ENCODE measurements at regions not wholly inside any gene's neighbourhood (a gene's known extent, or its start where the extent isn't known, plus 50 kb on each side); places are given as distances from the start of the nearest gene placed in this dataset.

GRCh38 chr18:72637299-72637698 is 93.2 kb upstream of the CBLN2 start:
- no peak for TF ChIP-seq CTCF (IDR thresholded peaks at IDR 0.05; ENCODE audit: insufficient read depth, missing control alignments)
- FAIRE-seq: peak; percentile 61
- DNase-seq (ENCODE audit: insufficient read length, low spot score): no peak

- TF ChIP-seq CTCF (IDR thresholded peaks at IDR 0.05; ENCODE audit: insufficient read depth, missing control alignments): no peak
- DNase-seq (ENCODE audit: insufficient read length, low spot score): no peak
- FAIRE-seq: no peak
These were observed 92.5 kb upstream of the CBLN2 start for GRCh38 chr18:72636611-72637010.

- FAIRE-seq (no peak), DNase-seq (ENCODE audit: insufficient read length, low spot score) (no peak)
- TF ChIP-seq CTCF (IDR thresholded peaks at IDR 0.05; ENCODE audit: insufficient read depth, missing control alignments): no peak
These were observed 90.4 kb upstream of the CBLN2 start for GRCh38 chr18:72634500-72634899.

GRCh38 chr18:72630991-72631390 is 86.8 kb upstream of the CBLN2 start:
- no peak for TF ChIP-seq CTCF (IDR thresholded peaks at IDR 0.05; ENCODE audit: insufficient read depth, missing control alignments)
- DNase-seq (ENCODE audit: insufficient read length, low spot score) (no peak), FAIRE-seq (no peak)

- DNase-seq (ENCODE audit: insufficient read length, low spot score) (no peak), FAIRE-seq (no peak)
- TF ChIP-seq CTCF (IDR thresholded peaks at IDR 0.05; ENCODE audit: insufficient read depth, missing control alignments): no peak
These were observed 79.3 kb upstream of the CBLN2 start for GRCh38 chr18:72623444-72623843.

GRCh38 chr18:72613534-72613930 is 69.4 kb upstream of the CBLN2 start:
- FAIRE-seq (peak; percentile 91), DNase-seq (ENCODE audit: insufficient read length, low spot score) (no peak)
- TF ChIP-seq CTCF (IDR thresholded peaks at IDR 0.05; ENCODE audit: insufficient read depth, missing control alignments): no peak

DNA sequence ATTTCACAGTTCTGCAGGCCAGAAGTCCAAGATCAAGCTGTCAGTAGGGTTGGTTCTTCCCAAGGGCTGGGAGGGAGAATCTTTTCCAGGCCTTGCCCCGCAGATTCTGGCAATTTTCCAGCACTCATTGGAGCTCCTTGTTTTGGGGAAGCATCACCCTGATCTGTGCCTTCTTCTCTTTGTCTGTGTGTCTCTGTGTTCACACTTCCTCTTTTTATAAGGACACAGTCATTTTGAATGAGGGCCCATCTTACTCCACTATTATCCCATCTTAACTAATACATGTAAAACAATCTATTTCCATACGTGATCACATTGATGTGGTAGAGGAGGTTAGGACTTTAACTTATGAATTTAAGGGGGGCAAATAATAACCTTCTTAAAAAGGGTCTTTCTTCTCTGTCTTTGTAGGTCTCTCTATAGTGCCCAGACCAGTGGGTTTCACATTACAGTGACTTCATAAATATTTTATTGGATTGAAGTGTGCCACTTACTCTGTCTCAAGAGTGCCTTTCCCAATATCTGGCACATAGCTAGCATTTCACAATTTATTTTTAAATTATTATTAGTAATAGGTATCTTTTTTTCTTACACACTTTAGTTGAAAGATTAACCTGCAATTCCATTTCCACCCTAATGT is 68.9 kb upstream of the CBLN2 start:
- peak; percentile 77 for FAIRE-seq
- TF ChIP-seq CTCF (IDR thresholded peaks at IDR 0.05; ENCODE audit: insufficient read depth, missing control alignments): no peak
- no peak for DNase-seq (ENCODE audit: insufficient read length, low spot score)

All from D721Med (cell line).